B cell (primary cell): ENCODE measurements at regions not wholly inside any gene's neighbourhood (a gene's known extent, or its start where the extent isn't known, plus 50 kb on each side); places are given as distances from the start of the nearest gene placed in this dataset.

Source experiments
- ATAC-seq: fragments of 200-7000 bp; cut with Tn5 transposase; one replicate; pipeline ENCODE4 v1.10.0; 2021; ENCODE audit warnings: low read depth, mild to moderate bottlenecking, moderate number of reproducible peaks, moderate library complexity
- CTCF ChIA-PET: fragments of 350-600 bp; sonication (Branson Sonifier 250); formaldehyde crosslinking; loops from one replicate; lab custom pipeline; 2021; ENCODE audit warnings: antibody characterized with exemption, inconsistent platforms; lab: Charles Lee
- POLR2A ChIA-PET: fragments of 350-600 bp; sonication (Branson Sonifier 250); formaldehyde crosslinking; loops from one replicate; lab custom pipeline; 2021; ENCODE audit warnings: antibody characterized with exemption; lab: Charles Lee
- DNase-seq: peaks from one replicate; pipeline ENCODE4 v3.0.0; 2013
- H2AFZ ChIP-seq: 2 replicates; pipeline ENCODE4 v1.6.1; 2012; ENCODE audit warnings: mild to moderate bottlenecking, low read depth, low read length; ENCODE audit not compliant: insufficient read depth, poor library complexity, severe bottlenecking
- H3K27ac ChIP-seq, 2 donors: 1 replicate in 1 of 2; 2 replicates in 1 of 2; pipeline ENCODE4 v1.5.1; 2012 to 2013; ENCODE audit warnings: low read length in 2 of 2, mild to moderate bottlenecking in 2 of 2, moderate library complexity in 1 of 2
- H3K27me3 ChIP-seq, 4 experiments: fragments of 200-600 bp in 1 of 4; sonication (generic) in 1 of 4; replicated peaks in 1 of 4; 1 replicate in 2 of 4; 2 replicates in 2 of 4; pipeline versions ENCODE4 v1.6.1 to v1.7.0; 2013 to 2016; ENCODE audit warnings: low read length in 3 of 4, mild to moderate bottlenecking in 2 of 4, mixed read lengths in 1 of 4, moderate library complexity in 1 of 4; ENCODE audit not compliant: insufficient read depth in 4 of 4, control insufficient read depth in 3 of 4; ENCODE audit errors: control extremely low read depth in 1 of 4
- H3K36me3 ChIP-seq, 2 experiments: replicated peaks in 1 of 2; 1 replicate in 1 of 2; 2 replicates in 1 of 2; pipeline versions ENCODE4 v1.6.1 to v1.7.1; 2013; ENCODE audit warnings: low read length in 1 of 2; ENCODE audit not compliant: insufficient read depth in 2 of 2, control insufficient read depth in 1 of 2; ENCODE audit errors: control extremely low read depth in 1 of 2, extremely low read depth in 1 of 2
- H3K4me1 ChIP-seq, 2 donors: fragments of 200-600 bp in 1 of 2; sonication (generic) in 1 of 2; 1 replicate in 1 of 2; 2 replicates in 1 of 2; pipeline versions ENCODE4 v1.5.1 to v1.6.1; 2013 to 2017; ENCODE audit warnings: low read length in 2 of 2; ENCODE audit not compliant: control insufficient read depth in 2 of 2, insufficient read depth in 2 of 2
- H3K4me2 ChIP-seq: replicated peaks from 2 replicates; pipeline ENCODE3; 2012; ENCODE audit warnings: mild to moderate bottlenecking, low read depth, low read length; ENCODE audit not compliant: poor library complexity, severe bottlenecking
- H3K4me3 ChIP-seq, 5 experiments: fragments of 200-600 bp in 1 of 5; sonication (generic) in 1 of 5; 1 replicate in 3 of 5; 2 replicates in 2 of 5; pipeline versions ENCODE4 v1.5.1 to v1.7.0; 2011 to 2016; ENCODE audit warnings: low read length in 4 of 5, mild to moderate bottlenecking in 4 of 5, low read depth in 2 of 5, control low read depth in 1 of 5, moderate library complexity in 1 of 5; ENCODE audit not compliant: insufficient read depth in 1 of 5; ENCODE audit errors: control extremely low read depth in 1 of 5, extremely low read depth in 1 of 5
- H3K79me2 ChIP-seq: fragments of 200-600 bp; sonication (generic); one replicate; pipeline ENCODE4 v1.6.0; 2016; ENCODE audit warnings: low read length; ENCODE audit not compliant: control insufficient read depth, insufficient read depth
- H3K9ac ChIP-seq: fragments of 200-600 bp; sonication (generic); 2 replicates; pipeline ENCODE4 v1.6.1; 2017; ENCODE audit warnings: mild to moderate bottlenecking, low read length, moderate library complexity
- H3K9me3 ChIP-seq, 3 donors: one replicate each; pipeline versions ENCODE4 v1.6.1 to v1.7.1; 2013; ENCODE audit warnings: low read length in 2 of 3; ENCODE audit not compliant: control insufficient read depth in 2 of 3, insufficient read depth in 1 of 3; ENCODE audit errors: control extremely low read depth in 1 of 3
- H4K20me1 ChIP-seq: 2 replicates; pipeline ENCODE4 v1.6.0; 2012; ENCODE audit warnings: mild to moderate bottlenecking, low read length; ENCODE audit not compliant: insufficient read depth, control insufficient read depth, poor library complexity, severe bottlenecking
- H3K27ac Mint-ChIP-seq: one replicate; pipeline ENCODE4 v1.8.0; 2021; ENCODE audit warnings: mixed read lengths
- H3K27me3 Mint-ChIP-seq: one replicate; pipeline ENCODE4 v1.8.0; 2021; ENCODE audit warnings: mixed read lengths
- H3K4me1 Mint-ChIP-seq: one replicate; pipeline ENCODE4 v1.8.0; 2021; ENCODE audit warnings: mixed read lengths
- H3K4me3 Mint-ChIP-seq: one replicate; pipeline ENCODE4 v1.8.0; 2021; ENCODE audit warnings: mixed read lengths
- H3K9me3 Mint-ChIP-seq: one replicate; pipeline ENCODE4 v1.8.0; 2022; ENCODE audit warnings: mixed read lengths; ENCODE audit not compliant: insufficient read depth
- EZH2 ChIP-seq: IDR thresholded peaks from 2 replicates; pipeline ENCODE4 v1.6.1; 2012; ENCODE audit warnings: borderline replicate concordance, low read depth, mild to moderate bottlenecking, moderate library complexity, low read length; ENCODE audit not compliant: insufficient read depth, poor library complexity, severe bottlenecking
- WGBS: methylation state at CpG from one replicate; pipeline ENCODE4 v1.1.5; 2013; ENCODE audit warnings: missing lambda C conversion rate; ENCODE audit not compliant: insufficient coverage; 5-methylcytosine and 5-hydroxymethylcytosine counted together
- intact Hi-C: fragments of 100-400 bp; cut with micrococcal nuclease; formaldehyde crosslinking; loops from one replicate; pipeline ENCODE4 v1.10.0; 2022
- TF ChIP-seq, protein P1 (sequence below): fragments of 200-600 bp; IDR thresholded peaks from one replicate; pipeline ENCODE4 v1.8.0; 2022; ENCODE audit warnings: antibody characterized with exemption, mild to moderate bottlenecking

DNA sequence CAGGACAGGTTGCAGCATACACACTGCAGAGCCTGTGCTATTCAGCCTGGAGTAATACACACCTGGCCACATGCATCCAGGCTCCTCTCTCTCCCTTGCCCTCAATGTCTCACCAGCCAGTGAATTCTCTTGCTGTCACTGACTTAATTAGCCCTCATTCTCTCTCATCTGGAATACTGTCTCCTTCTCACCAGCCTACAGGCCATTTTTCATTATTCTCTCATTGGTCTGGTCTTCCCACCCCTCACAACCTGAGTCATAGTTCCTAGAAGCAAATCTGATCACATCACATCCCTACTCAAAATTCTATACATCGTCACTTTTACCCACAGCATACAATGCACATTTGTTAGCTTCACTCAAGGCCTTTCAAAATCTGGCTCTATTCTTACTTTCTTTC is 333.1 kb downstream of the PIK3C3 start:
- Histone ChIP-seq H3K36me3 (no peaks in the 10 kb centered on the region), H3K27ac (no peak overlapping the region), H3K9ac (no peak overlapping the region), H3K4me1 (no peaks in the 10 kb centered on the region), H4K20me1 (no peaks in the 10 kb centered on the region), H3K27me3 (no peaks in the 10 kb centered on the region), H3K4me2 (no peak overlapping the region), H3K79me2 (no peaks in the 10 kb centered on the region), H3K4me3 (no peak overlapping the region), H3K9me3 (no peaks in the 10 kb centered on the region), H2AFZ (no peak overlapping the region)
- Mint-ChIP-seq H3K27ac (no peak overlapping the region), H3K4me1 (no peaks in the 10 kb centered on the region), H3K27me3 (no peaks in the 10 kb centered on the region), H3K4me3 (no peak overlapping the region), H3K9me3 (no peaks in the 10 kb centered on the region)
- 91% methylated on average over 1 of the region's 1 CpG for WGBS
- ATAC-seq (no peak), DNase-seq (no peak)
- intact Hi-C loops, result no loop called here
- POLR2A ChIA-PET, result no interaction called here
- CTCF ChIA-PET, result no interaction called here
- TF ChIP-seq, protein P1, sequence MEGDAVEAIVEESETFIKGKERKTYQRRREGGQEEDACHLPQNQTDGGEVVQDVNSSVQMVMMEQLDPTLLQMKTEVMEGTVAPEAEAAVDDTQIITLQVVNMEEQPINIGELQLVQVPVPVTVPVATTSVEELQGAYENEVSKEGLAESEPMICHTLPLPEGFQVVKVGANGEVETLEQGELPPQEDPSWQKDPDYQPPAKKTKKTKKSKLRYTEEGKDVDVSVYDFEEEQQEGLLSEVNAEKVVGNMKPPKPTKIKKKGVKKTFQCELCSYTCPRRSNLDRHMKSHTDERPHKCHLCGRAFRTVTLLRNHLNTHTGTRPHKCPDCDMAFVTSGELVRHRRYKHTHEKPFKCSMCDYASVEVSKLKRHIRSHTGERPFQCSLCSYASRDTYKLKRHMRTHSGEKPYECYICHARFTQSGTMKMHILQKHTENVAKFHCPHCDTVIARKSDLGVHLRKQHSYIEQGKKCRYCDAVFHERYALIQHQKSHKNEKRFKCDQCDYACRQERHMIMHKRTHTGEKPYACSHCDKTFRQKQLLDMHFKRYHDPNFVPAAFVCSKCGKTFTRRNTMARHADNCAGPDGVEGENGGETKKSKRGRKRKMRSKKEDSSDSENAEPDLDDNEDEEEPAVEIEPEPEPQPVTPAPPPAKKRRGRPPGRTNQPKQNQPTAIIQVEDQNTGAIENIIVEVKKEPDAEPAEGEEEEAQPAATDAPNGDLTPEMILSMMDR, result no peak
- TF ChIP-seq EZH2, result no peak

DNA sequence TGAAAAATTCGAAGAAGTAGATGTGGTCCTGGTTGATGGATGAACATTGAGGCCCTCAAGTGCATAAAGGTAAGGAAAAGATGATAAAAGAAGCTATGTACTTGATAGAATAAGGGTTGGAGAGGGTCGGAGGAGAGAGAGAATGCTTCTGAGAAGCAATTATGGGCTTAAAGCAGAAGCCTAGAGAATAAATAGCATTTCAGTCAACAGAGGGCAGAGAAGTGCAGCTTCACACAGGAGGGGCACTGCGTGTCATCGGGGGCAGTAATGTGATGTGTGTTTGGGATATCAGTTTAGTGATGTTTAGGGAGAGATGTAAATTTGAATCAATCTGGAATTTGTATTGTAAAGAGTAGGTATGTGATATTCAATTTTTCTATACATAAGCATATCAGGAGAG is 334.5 kb downstream of the PIK3C3 start:
- Mint-ChIP-seq H3K9me3 (no peaks in the 10 kb centered on the region), H3K27ac (no peak overlapping the region), H3K4me3 (no peak overlapping the region), H3K27me3 (no peaks in the 10 kb centered on the region), H3K4me1 (no peaks in the 10 kb centered on the region)
- TF ChIP-seq EZH2, result no peak
- TF ChIP-seq, protein P1, result no peak
- intact Hi-C loops, result no loop called here
- H3K4me3 ChIP-seq, result no peak overlapping the region
- CTCF ChIA-PET, result interaction anchor here (1.6 to 3.3 kb wide), 3 partner anchors 9 to 17 kb away, joined by 5 to 15 read pairs (median 7); no protein-coding TSS in a partner anchor
- DNase-seq (no peak), ATAC-seq (no peak)
- no peak overlapping the region for H3K27ac ChIP-seq
- H3K9me3 ChIP-seq, result no peaks in the 10 kb centered on the region
- H3K79me2 ChIP-seq, result no peaks in the 10 kb centered on the region
- no peak overlapping the region for H3K4me2 ChIP-seq
- POLR2A ChIA-PET, result no interaction called here
- H4K20me1 ChIP-seq, result no peaks in the 10 kb centered on the region
- H3K27me3 ChIP-seq, result no peaks in the 10 kb centered on the region
- WGBS, result 78% methylated on average over 4 of the region's 4 CpGs
- no peaks in the 10 kb centered on the region for H3K36me3 ChIP-seq
- H2AFZ ChIP-seq, result no peak overlapping the region
- H3K4me1 ChIP-seq, result no peaks in the 10 kb centered on the region
- H3K9ac ChIP-seq, result no peak overlapping the region
